GM12892 (cell line): ENCODE measurements at regions not wholly inside any gene's neighbourhood (a gene's known extent, or its start where the extent isn't known, plus 50 kb on each side); places are given as distances from the start of the nearest gene placed in this dataset.

Experiments
- POLR2A ChIP-seq: IDR thresholded peaks from 2 replicates; pipeline ENCODE4 v1.6.1; 2011; ENCODE audit warnings: low read depth, low read length, control low read depth
- POLR2AphosphoS5 ChIP-seq: IDR thresholded peaks from 2 replicates; pipeline ENCODE4 v1.6.1; 2011; ENCODE audit warnings: low read depth, low read length, control low read depth
- TAF1 ChIP-seq: IDR thresholded peaks from 2 replicates; pipeline ENCODE4 v1.6.1; 2011; ENCODE audit warnings: low read depth, mild to moderate bottlenecking, control low read depth, low read length, borderline replicate concordance

DNA sequence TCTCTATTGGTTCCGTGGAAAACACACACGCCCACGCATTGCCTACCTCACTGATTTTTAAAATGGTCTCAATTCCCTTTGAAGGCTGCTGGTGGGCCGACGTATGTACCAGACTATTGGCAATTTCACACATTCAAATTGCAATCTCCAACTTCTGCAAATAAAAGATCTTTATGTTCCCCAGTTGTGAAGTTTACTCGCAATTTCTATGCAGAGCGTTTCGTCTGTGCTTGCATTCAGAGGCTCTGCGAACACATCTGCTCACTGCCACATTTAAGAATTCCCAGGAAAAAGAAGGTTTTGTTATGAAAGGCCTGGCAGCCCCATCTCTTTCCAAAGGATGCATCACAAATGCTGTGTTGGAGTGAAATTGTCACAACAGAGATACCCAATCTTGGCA lies 288.0 kb upstream of the KAZN start:
- no peak for TF ChIP-seq POLR2AphosphoS5
- no peak for TF ChIP-seq POLR2A
- TF ChIP-seq TAF1, result no peak
